Pancreas (tissue), 10 donors: ENCODE measurements at regions not wholly inside any gene's neighbourhood (a gene's known extent, or its start where the extent isn't known, plus 50 kb on each side); places are given as distances from the start of the nearest gene placed in this dataset.

ENCODE experiments used
- ATAC-seq, 4 donors: fragments of 200-7000 bp; cut with Tn5 transposase; one replicate each; pipeline versions ENCODE4 v1.8.0 to v1.9.1; 2020; ENCODE audit warnings: mild to moderate bottlenecking in 4 of 4, moderate library complexity in 4 of 4
- DNase-seq, 6 donors: peaks; one replicate each; pipeline ENCODE4 v3.0.0-alpha.2; 2020
- FAIRE-seq: peaks from 2 replicates; lab custom pipeline; 2012; peaks lifted over from hg19 to GRCh38; lab: Jason Lieb, UNC
- H3K27ac ChIP-seq, 4 donors: fragments of 200-600 bp; sonication (generic); 1 replicate in 3 of 4; 2 replicates in 1 of 4; pipeline versions ENCODE4 v1.5.0 to v1.8.0; 2020
- H3K27me3 ChIP-seq, 4 donors: fragments of 200-600 bp; one replicate each; pipeline ENCODE4 v1.8.0; 2021
- H3K36me3 ChIP-seq, 3 donors: fragments of 200-600 bp; sonication (generic) in 1 of 3; one replicate each; pipeline versions ENCODE4 v1.5.0 to v1.8.0; 2020 to 2021
- H3K4me1 ChIP-seq, 3 donors: fragments of 200-600 bp; one replicate each; pipeline ENCODE4 v1.8.0; 2021
- H3K4me3 ChIP-seq, 4 donors: fragments of 200-600 bp; sonication (generic) in 2 of 4; one replicate each; pipeline versions ENCODE4 v1.5.0 to v1.8.0; 2020 to 2021
- H3K9me3 ChIP-seq, 4 donors: fragments of 200-600 bp; one replicate each; pipeline ENCODE4 v1.8.0; 2021
- WGBS, 2 donors: extraction: QIAGEN DNeasy Blood & Tissue Kit; methylation state at CpG; one replicate each; pipeline ENCODE4 v1.1.7; 2013; 5-methylcytosine and 5-hydroxymethylcytosine counted together
- intact Hi-C, 3 donors: fragments of 100-400 bp; cut with DNase I; formaldehyde crosslinking; loops; one replicate each; pipeline versions ENCODE4 v1.11.1 to v1.14.2; 2022
- TF ChIP-seq, protein P1 (sequence below), 4 donors: fragments of 200-600 bp; sonication (generic) in 3 of 4; IDR thresholded peaks; one replicate each; pipeline versions ENCODE4 v1.5.0 to v1.8.0; 2021; ENCODE audit warnings: antibody characterized with exemption in 4 of 4
- donor health status: healthy with polysubstance abuse.
- donor health status: DM: no; HTN: no; CAD: no; lungs with moderate emphysema.
- donor health status: DM: no; HTN: no; CAD: no.
- donor health status: control.
- donor health status: control.
- donor health status: Bipolar disorder and iron deficiency.
- donor health status: DM: yes; HTN: yes; CAD: no.
- donor health status: DM: no; HTN: no; CAD: no.
- donor health status: DM: no; HTN: no; CAD: no.
- donor health status: DM: yes; HTN: yes; CAD: no.

- Histone ChIP-seq H3K36me3 (no peaks in the 10 kb centered on the region), H3K27ac (no peak overlapping the region), H3K4me1 (no peaks in the 10 kb centered on the region), H3K9me3 (no peaks in the 10 kb centered on the region), H3K27me3 (no peaks in the 10 kb centered on the region), H3K4me3 (no peak overlapping the region)
- DNase-seq = peak in 1 of 6 donors; percentile 30
- intact Hi-C loops = no loop called here
- TF ChIP-seq, protein P1, sequence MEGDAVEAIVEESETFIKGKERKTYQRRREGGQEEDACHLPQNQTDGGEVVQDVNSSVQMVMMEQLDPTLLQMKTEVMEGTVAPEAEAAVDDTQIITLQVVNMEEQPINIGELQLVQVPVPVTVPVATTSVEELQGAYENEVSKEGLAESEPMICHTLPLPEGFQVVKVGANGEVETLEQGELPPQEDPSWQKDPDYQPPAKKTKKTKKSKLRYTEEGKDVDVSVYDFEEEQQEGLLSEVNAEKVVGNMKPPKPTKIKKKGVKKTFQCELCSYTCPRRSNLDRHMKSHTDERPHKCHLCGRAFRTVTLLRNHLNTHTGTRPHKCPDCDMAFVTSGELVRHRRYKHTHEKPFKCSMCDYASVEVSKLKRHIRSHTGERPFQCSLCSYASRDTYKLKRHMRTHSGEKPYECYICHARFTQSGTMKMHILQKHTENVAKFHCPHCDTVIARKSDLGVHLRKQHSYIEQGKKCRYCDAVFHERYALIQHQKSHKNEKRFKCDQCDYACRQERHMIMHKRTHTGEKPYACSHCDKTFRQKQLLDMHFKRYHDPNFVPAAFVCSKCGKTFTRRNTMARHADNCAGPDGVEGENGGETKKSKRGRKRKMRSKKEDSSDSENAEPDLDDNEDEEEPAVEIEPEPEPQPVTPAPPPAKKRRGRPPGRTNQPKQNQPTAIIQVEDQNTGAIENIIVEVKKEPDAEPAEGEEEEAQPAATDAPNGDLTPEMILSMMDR (IDR thresholded peaks at IDR 0.05) = no peak
- no peak for FAIRE-seq
- no peak for ATAC-seq
- 76 to 92% methylated on average over 3 of the region's 3 CpGs for WGBS, 2 donors
Measured at GRCh38 chr7:86226191-86226590, 417.5 kb upstream of the GRM3 start.

DNA sequence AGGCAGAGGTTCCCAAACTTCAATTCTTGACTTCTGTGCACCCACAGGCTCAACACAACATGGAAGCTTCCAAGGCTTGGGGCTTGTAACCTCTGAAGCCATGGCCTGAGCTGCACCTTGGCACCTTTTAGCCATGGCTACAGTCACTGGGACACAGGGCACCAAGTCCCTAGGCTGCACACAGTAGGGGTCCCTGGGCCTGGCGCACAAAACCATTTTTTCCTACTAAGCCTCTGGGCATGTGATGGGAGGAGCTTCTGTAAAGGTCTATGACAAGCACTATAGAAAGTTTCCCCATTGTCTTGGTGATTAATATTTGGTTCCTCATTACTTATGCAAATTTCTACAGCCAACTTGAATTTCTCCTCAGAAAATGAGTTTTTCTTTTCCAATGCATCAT lies 420.9 kb upstream of the GRM3 start:
- Histone ChIP-seq H3K27me3 (no peaks in the 10 kb centered on the region), H3K27ac (no peak overlapping the region), H3K4me3 (no peak overlapping the region), H3K36me3 (no peaks in the 10 kb centered on the region), H3K9me3 (no peaks in the 10 kb centered on the region), H3K4me1 (no peaks in the 10 kb centered on the region)
- ATAC-seq = no peak
- TF ChIP-seq, protein P1 (IDR thresholded peaks at IDR 0.05) = no peak
- intact Hi-C loops = no loop called here
- WGBS, 2 donors = 77 to 85% methylated on average over 1 of the region's 1 CpG
- FAIRE-seq = no peak
- DNase-seq = no peak

DNA sequence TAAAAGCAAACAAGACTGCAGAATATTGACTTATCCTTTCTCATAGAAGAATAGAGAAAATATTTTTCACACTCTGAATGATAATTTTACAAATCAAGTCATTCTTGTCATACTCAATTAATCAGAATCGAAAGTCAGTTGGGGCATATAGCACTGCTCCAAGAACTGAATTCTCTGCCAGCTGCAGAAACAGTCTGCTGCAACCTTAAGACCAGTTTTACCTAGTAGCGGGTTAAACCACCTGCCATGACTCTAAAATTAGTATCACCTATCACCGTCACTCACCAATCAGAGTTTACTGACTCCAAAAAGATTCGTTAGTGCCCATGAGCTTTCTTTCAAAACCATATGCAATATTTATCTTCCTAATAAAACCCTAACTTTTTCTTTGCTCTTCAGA lies 429.0 kb upstream of the GRM3 start:
- 55 to 68% methylated on average over 4 of the region's 4 CpGs for WGBS, 2 donors
- no peak for ATAC-seq

GRCh38 chr7:86212976-86213375 lies 430.7 kb upstream of the GRM3 start:
- no peak for DNase-seq
- 61 to 69% methylated on average over 2 of the region's 2 CpGs for WGBS, 2 donors
- Histone ChIP-seq H3K4me3 (no peak overlapping the region), H3K36me3 (no peaks in the 10 kb centered on the region), H3K4me1 (no peaks in the 10 kb centered on the region), H3K27me3 (no peaks in the 10 kb centered on the region), H3K27ac (no peak overlapping the region), H3K9me3 (no peaks in the 10 kb centered on the region)
- no peak for ATAC-seq
- TF ChIP-seq, protein P1 (IDR thresholded peaks at IDR 0.05) = no peak
- no peak for FAIRE-seq
- intact Hi-C loops = no loop called here

More for the DNA sequence above, 429.0 kb upstream of the GRM3 start:
- no peak for DNase-seq
- Histone ChIP-seq H3K4me3 (no peak overlapping the region), H3K27ac (no peak overlapping the region), H3K27me3 (no peaks in the 10 kb centered on the region), H3K36me3 (no peaks in the 10 kb centered on the region), H3K9me3 (no peaks in the 10 kb centered on the region), H3K4me1 (no peaks in the 10 kb centered on the region)
- FAIRE-seq = no peak
- intact Hi-C loops = no loop called here
- TF ChIP-seq, protein P1 (IDR thresholded peaks at IDR 0.05) = no peak

DNA sequence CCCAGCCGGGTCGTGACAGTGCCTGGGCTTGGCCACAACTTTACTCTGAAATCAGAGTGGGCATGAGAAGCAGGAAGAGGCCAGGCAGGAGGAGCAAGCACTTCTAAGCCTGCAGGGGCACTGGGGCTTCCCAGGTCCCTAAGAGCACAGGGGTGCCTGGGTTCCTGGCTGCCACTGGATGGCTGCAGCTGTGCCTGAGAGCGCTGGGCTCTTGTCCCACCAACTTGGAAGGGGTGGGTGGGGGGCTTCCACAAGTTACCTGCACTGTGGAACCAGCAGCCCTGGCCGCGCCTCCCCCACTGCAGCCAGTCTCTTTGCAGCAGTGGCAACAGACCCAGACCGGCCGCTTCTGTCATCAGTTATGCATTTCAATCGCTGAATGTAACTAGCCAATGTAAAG lies 434.7 kb upstream of the GRM3 start:
- WGBS, 2 donors = 79 to 81% methylated on average over 8 of the region's 8 CpGs

More for the DNA sequence above, 434.7 kb upstream of the GRM3 start:
- H3K36me3 ChIP-seq = no peaks in the 10 kb centered on the region
- no peak overlapping the region for H3K4me3 ChIP-seq
- FAIRE-seq = no peak
- TF ChIP-seq, protein P1 (IDR thresholded peaks at IDR 0.05) = no peak
- no peak overlapping the region for H3K27ac ChIP-seq
- intact Hi-C loops = no loop called here
- no peaks in the 10 kb centered on the region for H3K4me1 ChIP-seq
- peak in 1 of 6 donors; percentile 37 for DNase-seq
- no peak for ATAC-seq
- no peaks in the 10 kb centered on the region for H3K27me3 ChIP-seq
- H3K9me3 ChIP-seq = no peaks in the 10 kb centered on the region
